ENCODE measurements at regions not wholly inside any gene's neighbourhood (a gene's known extent, or its start where the extent isn't known, plus 50 kb on each side); places are given as distances from the start of the nearest gene placed in this dataset.

GRCh38 chr10:105838392-105838791, 1197.3 kb downstream of the SORCS3 start:
- no peak for TF ChIP-seq NANOG (IDR thresholded peaks at IDR 0.05; ENCODE audit: insufficient read depth, low read depth, low read length, poor library complexity, severe bottlenecking)
- no peak for TF ChIP-seq MAX (IDR thresholded peaks at IDR 0.05)
- TF ChIP-seq JUND (IDR thresholded peaks at IDR 0.05; ENCODE audit: low read length), result no peak
- no peak for TF ChIP-seq POLR2AphosphoS5 (IDR thresholded peaks at IDR 0.05; ENCODE audit: low read depth, low read length)
- TF ChIP-seq TAF1 (IDR thresholded peaks at IDR 0.05; ENCODE audit: low read depth, low read length), result no peak
- TF ChIP-seq EP300 (IDR thresholded peaks at IDR 0.05; ENCODE audit: borderline replicate concordance in 1 of 2, low read depth in 2 of 2, low read length in 2 of 2), result no peak
- TF ChIP-seq RFX5 (IDR thresholded peaks at IDR 0.05; ENCODE audit: borderline replicate concordance, low read depth, low read length), result no peak
- TF ChIP-seq MAFK (IDR thresholded peaks at IDR 0.05; ENCODE audit: low read depth, low read length), result no peak
- no peak for TF ChIP-seq EGR1 (IDR thresholded peaks at IDR 0.05; ENCODE audit: borderline replicate concordance, low read depth, low read length)
- TF ChIP-seq POLR2A (IDR thresholded peaks at IDR 0.05; ENCODE audit: control extremely low read depth in 1 of 2, low read depth in 2 of 2, low read length in 2 of 2), result no peak
- TF ChIP-seq CHD2 (IDR thresholded peaks at IDR 0.05; ENCODE audit: low read length), result no peak
- TF ChIP-seq ZNF274 (IDR thresholded peaks at IDR 0.05; ENCODE audit: borderline replicate concordance, extremely low read depth, low read length), result no peak
- no peak for TF ChIP-seq PHF8 (conservative IDR thresholded peaks at IDR 0.05; ENCODE audit: low read depth, low read length)
- TF ChIP-seq CBX8 (IDR thresholded peaks at IDR 0.05; ENCODE audit: borderline replicate concordance, low read depth, low read length), result no peak
